NCI-H1048 (cell line): ENCODE measurements at regions not wholly inside any gene's neighbourhood (a gene's known extent, or its start where the extent isn't known, plus 50 kb on each side); places are given as distances from the start of the nearest gene placed in this dataset.
"Not testable (repeated sequence)": the region's sequence is repeated elsewhere in the genome, so short reads cannot be mapped to it uniquely, and the experiment has no call there.

Experiments used
- DNase-seq: peaks from one replicate; lab custom pipeline; 2025; lab: John Stamatoyannopoulos, UW

DNA sequence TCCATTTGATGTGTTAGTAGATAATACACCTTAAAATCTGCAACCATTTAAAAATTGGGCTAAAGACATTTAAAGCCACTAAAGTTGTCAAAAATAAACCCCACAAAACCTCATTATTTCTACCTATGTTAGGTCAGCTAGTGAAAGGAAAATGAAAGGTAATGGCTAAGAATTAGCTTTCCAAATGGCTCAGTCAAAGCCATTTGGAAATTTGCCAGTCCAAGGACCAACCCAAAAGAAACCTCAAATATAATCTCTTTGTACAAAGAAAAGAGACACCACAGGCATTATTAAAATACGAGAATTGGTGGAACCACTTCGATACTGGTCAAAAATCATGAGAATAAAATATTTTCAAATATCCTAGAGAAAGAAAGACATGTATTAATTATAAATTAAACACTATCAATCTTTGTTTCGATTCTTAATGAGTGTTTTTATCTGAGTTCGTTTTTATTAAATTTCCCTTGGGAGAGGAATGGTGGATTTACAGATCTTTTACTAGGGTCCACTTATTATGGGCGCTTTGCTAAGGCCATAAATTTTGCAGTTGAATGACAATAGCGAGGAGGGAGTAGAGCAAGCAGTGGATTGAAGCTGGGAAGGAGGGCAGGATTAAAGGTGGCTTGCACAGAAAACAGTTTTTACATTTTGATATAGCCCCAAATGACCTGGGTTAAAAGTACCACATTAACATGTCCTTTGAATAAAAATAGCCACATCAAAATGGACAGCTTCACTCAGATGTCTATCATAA is 116.8 kb upstream of the SHB start:
- DNase-seq = no peak

DNA sequence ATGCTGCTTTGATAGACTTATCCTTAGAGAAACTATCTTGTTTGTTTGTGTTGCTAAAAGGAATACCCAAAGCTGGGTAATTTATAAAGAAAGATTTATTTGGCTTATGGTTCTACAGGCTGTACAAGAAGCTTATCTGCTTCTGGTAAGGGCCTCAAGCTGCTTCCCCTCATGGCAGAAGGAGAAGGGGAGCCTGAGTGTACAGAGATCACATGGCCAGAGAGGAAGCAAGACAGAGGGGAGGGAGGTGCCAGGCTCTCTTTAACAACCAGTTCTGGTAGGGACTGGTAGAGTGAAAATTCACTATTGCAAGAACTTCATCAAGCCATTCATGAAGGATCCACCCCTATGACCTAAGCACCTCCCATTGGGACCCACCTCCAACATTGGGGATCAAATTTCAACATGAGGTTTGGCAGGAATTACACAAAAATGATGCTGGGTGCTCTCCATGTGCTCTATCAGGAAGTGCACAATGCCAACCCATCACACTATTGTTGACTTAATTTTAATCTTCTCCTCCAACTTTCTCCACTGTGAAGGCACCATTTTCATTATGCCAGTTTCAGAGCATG is 115.1 kb upstream of the SHB start:
- no peak for DNase-seq

DNA sequence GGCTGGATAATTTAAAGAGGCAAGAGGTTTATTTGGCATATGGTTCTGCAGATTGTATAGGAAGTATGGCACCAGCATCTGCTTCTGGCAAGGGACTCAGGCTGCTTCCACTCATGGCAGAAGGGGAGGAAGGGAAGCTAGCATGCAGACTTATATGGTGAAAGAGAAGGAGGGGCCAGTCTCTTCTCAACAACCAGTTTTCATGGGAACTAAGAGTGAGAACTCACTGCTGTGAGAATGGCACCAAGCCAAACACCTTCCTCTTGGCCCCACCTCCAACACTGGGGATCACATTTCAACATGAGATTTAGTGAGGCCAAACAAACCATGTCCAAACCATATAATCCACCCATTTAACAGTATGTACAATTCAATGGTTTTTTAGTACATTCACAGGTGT is 113.3 kb upstream of the SHB start:
- no peak for DNase-seq

DNA sequence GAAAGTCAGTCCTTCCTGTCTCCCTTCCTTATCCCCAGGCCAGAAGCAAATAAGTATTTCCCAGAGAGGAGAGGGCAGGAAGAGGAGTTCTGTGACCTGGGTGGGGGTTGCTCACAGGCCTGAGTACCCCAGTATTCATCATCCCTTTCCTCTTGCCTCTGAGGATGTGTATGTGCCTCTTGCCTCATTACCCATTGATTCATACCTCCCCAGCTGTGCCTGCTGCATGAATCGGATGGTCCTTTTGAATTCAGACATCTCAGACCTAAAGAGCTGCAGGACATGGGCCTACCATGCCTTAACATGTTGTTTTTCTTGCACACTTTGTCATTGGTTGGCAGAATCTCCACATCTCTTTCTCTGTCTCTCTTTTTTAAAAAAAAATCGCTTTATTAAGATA is 112.8 kb upstream of the SHB start:
- no peak for DNase-seq

DNA sequence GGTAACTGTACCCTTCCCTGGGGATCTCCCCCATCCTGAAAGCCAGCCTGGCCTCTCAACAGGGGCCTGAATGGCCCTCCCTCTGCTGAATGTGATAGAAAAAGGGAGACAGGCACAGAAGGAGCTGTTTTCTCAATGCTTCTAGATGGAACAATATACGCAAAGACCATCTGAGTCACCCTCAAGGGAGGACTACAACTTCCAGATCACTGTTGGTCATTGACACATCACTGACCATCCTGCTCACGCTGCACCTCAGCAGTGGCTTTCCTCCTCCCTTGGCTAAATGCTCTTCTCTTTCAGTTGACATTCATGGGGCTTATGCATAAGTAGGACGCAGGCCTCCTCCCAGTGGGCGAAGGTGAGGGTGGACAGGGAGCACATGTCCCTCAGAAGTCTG is 112.2 kb upstream of the SHB start:
- no peak for DNase-seq

DNA sequence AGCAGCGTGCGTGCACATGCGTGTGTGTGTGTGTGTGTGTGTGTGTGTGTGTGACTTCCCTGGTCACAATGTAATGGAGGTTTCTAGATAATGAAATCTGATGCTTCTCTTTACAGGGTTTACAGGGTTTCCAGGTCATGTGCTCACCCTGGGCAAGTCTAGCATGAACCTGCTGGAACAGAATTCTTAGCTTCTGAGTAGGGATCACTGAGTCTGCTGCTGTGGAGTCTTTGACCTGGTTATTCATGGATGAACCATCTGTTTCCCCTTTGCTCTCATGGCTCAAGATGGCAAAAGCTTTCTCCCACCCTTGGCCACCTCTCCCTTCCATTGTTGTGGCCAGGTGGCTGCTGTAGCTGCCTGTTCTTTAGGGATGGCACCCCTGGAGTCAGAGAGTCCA is 111.6 kb upstream of the SHB start:
- no peak for DNase-seq

DNA sequence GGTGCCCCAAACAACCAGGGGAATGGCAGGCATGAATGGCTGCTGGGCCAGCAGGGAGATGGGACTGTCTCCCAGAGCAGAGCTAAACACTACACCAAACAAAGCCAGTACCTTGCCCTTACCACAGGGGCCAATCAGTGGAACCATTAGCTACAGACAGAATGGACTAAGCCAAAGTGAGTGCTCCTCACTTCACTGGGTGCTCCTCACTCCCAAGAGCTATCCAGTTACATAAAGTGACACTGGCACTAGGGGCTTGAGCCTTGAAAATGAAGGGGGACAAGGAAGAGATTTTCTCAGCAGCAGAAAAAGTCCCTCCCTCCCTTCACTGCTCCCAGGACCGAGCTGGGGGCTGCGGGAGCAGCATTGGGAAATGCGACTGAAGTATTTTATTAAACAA is 110.9 kb upstream of the SHB start:
- DNase-seq = no peak

DNA sequence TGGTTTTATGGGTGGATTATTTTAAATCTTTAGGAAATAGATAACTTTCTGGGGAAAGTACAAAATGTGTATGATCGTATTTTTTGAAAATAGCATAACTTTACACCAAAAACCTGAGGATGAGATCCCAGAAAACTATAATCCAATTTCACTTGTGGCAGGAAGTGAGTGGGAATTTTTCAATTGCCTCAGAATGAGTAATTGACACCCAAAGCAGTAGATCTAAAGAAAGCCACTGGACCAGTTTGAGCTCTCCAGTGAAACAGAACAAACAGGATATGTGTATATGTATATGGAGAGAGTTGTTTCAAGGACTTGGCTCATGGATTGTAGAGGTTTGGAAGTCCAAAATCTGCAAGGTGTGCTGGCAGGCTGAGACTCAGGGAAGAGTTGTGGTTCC is 109.2 kb upstream of the SHB start:
- no peak for DNase-seq

DNA sequence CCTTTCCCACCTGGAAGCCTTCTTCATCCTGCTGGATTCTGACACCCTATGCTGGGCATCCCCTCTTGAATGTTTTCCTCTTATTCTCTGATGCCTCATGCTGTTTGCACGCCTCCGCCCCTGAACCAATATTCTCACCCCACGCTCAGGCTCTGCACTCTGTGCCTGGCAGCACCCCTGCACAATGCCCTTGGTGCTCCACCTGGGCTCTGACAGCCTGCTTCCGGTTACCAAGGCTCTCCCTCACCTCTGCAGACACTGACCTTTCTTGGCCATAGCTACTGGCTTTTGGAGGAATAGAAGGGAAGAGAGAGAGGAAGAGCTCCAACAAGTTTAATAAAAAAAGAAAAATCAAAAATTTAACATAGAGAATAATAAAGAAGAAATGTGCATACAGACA is 108.7 kb upstream of the SHB start:
- no peak for DNase-seq

DNA sequence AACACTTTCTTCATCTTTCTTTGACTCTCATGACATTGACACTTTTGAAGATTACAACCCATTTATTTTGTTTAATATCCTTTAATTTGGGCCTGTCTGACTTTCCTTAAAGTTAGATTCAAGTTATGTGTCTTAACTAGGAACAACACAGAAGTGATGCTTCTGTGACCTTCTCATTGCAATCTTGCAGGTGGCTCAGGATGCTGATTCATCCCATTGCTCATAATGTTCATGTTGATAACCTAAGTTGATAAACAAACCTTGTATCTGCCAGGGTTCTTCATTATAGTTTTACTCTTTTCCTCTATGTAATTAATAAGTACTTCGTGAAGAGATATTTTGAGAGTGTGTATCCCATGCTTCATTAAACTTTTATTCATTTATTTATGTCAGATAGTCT is 107.2 kb upstream of the SHB start:
- no peak for DNase-seq

DNA sequence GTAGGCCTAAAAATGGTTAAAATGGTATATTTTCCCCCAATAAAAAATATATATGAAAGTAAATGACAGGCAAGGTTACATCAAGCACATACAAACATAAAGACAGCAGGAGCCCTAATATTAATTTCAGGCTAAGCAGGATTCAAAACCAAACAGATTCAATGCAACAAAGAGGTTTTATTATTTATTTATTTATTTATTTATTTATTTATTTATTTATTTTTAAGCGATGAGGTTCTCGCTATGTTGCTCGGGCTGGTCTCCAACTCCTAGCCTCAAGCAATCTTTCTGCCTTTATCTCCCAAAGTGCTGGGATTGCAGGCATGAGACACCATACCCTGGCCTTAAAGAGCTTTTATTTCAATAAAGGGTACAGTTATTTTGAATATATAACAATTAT is 106.4 kb upstream of the SHB start:
- no peak for DNase-seq

DNA sequence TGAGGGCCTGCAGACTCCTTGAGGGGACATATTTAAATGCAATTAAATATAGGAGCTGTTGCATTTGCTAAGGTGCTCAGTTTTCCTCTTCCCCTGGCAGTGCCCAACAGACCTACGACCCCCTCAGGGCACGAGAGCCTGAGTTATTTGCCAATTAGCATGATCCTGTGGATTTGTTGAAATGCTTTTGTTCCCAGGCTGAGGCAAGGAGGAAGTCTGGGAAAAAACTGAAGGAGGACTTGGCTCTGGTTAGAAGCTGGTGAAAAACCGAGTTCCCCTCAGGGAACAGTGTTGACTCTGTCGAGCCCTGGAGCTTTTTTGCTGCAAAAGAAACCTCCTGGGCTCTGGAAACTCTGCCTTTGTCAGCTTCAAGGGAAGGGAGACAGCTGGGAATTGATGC is 103.6 kb upstream of the SHB start:
- no peak for DNase-seq

DNA sequence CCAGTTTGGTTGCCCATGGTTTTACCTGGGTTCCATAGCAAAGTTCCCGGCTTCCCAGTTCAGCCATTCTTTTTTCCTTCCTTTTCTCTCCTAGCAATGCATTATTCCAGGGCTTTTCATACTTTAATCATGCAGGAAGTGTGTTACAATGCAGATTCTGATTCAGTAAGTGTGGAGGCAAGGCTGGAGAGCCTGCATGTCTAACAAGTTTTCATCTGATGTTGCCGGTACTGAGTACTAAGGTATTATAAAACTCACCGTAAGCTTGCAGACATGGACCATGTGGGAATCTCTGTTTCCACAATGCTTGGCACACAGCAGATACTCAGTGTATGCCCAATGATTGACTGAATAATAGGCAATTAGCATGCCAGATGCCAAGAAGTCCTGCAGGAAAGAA is 102.9 kb upstream of the SHB start:
- no peak for DNase-seq

DNA sequence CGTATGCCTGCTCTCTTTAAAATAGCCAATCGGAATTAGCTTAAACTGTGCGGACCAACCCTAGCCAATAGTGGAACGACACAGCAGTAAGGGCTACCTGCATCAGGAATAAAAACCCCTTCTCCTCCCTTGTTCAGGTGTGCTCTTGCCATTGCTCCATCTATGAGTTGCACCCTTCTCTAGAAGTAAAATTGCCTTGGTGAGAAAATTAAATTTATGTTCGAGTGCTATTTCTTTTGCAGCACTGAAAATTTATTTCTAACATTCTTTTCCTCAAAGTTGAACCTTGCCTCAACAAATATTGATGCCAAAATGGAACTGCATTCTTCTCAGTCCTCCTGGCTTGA is 102.5 kb upstream of the SHB start:
- no peak for DNase-seq

DNA sequence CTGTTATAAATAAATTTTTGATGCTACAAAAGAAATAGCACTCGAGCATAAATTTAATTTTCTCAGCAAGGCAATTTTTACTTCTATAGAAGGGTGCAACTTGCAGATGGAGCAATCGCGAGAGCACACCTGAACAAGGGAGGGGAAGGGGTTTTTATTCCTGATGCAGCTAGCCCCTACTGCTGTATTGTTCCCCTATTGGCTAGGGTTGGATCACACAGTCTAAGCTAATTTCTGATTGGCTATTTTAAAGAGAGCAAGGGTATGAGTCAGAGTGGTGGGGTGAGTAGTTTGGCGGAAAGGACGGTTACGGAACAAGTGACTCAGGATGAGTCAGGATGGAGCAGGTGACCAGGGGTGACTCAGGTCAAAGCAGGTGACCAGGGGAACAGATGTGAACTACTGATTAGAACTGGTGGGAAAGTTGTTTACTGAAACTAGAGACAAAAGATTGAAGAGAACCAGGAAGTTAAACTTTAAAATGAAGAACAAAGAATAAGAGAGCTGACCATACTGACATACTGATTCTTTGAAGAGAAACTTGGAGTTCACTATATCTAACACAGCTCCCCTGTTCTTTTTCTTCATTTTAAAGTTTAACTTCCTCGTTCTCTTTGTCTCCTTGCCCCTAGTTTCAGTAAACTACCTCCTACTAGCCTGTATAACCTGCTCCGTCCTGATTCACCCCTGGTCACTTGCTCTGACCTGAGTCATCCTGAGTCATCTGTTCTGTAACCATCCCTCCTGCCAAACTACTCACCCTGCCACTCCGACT is 101.9 kb upstream of the SHB start:
- not testable (repeated sequence) for DNase-seq

DNA sequence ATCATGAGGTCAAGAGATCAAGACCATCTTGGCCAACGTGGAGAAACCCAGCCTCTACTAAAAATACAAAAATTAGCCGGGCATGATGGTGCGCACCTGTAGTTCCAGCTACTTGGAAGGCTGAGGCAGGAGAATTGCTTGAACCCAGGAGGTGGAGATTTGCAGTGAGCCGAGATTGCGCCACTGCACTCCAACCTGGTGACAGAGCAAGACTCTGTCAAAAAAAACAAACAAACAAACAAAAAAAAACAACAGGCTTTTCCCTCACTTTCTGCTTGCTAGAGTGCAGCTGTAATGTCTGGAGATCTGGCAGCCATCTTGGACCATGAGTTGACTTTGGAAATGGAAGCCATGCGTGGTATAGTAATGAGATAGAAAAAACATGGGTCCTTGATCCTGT is 101.1 kb upstream of the SHB start:
- DNase-seq = not testable (repeated sequence)

DNA sequence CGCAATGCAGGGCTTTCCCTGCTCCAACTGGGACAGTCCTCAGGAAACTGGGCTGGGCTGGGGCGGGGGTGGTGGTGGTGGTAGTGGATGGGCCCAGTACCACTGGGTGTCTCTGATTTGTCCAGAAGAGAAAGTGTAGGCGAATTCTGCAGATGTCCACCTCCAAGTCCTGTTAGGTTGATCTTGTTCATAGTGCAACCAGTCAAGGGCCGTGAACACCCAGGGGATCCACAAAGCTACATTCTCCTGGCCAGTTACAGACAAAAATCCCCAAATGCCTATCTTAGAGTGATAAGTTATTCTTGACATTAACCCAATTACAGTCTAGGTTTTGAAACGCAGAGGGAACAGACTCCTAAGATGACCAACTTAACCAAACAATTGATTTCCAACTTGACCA is 97.5 kb upstream of the SHB start:
- DNase-seq = no peak

DNA sequence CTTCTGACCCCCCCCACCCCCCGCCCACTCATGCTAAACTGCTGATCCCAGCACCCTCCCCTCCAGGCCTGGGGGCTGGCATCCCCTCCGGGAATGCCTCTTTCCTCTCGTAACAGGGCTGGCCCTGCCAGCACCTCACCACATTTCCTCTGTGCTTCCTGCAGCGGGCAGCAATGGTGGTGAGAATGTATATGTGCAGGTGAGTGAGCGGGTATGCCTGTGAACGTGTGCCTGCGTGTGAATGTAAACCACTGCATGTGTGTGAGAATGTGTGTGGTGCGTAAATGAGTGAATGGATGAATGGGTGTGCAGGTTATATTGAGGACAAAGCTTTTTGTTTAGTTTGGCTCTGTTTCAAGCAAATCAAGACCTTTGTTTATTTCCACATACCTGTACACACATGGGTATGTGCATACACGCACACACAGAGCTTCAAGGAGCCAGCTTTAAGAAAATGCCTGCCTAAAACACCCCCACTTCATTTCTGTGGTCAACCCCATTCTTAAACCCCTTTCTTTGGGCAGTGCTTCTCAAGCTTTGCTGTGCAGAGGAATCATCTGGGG is 95.7 kb upstream of the SHB start:
- no peak for DNase-seq

DNA sequence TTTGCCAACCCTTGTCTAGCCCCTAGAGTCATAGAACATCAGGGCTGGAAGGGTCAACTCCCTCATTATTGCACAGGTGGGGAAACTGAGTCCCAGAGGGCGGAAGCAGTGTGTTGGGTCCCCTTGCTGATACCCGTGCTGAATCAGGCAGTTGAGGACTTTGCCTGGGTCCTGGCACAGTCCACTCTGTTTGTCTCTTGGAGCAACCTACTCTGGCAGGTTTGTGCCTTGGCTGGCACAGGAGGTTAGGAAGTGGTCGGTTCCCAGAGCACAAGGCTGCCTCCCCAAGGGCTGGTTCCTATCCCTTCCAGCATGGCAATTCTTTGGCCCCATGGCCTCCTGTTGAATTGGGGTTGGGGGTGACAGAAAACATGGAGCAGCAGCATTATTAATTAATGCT is 94.5 kb upstream of the SHB start:
- DNase-seq = no peak

DNA sequence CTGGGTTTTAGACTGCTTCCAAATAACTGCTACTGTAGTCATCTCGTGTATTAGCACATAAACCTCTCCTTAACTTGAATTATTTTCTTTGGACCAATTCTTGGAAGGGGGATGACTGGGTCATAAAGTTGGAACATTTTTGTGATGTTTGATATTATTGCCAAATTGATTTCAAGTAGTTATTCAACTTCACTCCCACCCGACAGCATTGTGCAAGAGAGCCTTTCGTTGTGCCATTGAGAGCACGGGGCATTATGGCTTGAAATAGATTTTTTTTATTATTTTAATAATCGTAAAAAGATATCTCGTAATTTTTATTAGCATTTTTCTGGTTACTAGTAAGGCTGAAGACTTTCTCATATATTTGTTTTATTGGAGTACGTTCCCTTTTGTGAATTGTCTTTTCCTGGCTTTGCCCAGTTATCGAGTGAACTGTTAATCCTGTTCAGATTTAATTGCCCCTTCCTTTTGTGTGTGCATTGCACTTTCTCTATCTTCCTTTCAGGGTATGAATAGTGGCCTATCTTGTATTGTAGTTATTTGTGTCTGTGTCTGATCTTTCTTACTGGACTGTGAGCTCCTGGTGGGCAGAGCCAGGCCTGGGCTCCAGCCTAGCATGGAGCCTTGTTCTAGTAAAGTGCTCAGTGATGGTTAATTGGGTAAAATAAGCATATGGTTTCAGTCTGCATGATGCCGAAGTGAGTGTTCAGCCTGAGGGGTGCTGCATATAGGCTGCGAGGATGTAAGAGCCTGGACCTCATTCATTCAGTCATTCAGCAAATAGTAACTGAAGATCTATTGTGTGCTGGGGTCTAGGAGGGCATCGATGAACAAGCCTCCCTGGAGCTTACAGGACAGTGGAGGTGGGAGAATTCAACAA is 93.5 kb upstream of the SHB start:
- no peak for DNase-seq

DNA sequence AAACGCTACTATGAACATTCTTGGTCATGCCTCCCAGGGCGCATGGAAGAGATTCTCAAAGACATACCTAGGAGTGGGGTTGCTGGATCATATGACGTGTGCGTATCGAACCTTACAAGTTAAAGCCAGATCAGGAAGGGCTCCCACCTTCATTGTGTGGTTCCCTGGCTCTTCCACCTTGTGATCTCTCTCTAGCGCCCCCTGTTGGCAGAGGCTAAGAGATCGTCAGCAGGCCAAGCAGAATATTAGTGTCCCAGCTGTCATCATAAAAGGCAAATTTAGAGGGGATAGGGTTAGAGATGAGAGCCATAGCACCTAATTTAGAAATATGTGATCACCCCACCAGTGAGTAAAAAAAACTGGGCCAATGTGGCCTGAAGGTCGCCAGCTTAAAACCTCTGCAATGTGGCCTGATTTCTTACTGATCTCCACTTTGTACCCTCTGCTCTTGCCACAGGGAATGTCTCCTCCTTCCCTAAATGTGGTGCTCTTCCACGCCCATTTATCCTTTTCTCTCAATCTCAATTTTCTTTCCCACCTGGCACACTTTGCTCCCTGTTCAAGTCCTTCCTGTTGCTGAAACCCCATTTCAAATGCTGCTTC is 91.7 kb upstream of the SHB start:
- no peak for DNase-seq

DNA sequence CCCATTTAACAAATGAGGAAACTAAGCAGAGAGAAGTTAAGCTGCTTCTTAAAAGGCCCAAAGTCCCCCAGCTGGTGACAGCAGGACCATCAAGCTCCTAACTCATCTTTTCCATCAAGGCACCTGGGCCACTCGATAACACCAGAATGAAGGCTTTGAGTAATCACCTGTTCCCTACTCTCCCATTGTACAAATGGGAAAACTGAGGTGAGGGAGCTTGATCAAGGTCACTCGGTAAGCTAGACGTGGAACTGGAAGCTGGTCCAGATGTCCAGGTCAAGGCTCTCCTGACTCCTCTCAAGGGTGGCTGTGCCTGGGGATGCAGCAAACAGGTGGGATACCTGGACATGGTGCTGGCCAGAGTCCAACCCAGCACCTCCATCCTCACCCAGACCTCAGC is 90.6 kb upstream of the SHB start:
- DNase-seq = no peak
